AG08395 (cell line): ENCODE measurements at regions not wholly inside any gene's neighbourhood (a gene's known extent, or its start where the extent isn't known, plus 50 kb on each side); places are given as distances from the start of the nearest gene placed in this dataset.
"Not testable (repeated sequence)": the region's sequence is repeated elsewhere in the genome, so short reads cannot be mapped to it uniquely, and the experiment has no call there.

ENCODE experiments used
- DNase-seq: peaks from one replicate; pipeline ENCODE4 v3.0.0; 2012; ENCODE audit warnings: mixed read lengths, low spot score

DNA sequence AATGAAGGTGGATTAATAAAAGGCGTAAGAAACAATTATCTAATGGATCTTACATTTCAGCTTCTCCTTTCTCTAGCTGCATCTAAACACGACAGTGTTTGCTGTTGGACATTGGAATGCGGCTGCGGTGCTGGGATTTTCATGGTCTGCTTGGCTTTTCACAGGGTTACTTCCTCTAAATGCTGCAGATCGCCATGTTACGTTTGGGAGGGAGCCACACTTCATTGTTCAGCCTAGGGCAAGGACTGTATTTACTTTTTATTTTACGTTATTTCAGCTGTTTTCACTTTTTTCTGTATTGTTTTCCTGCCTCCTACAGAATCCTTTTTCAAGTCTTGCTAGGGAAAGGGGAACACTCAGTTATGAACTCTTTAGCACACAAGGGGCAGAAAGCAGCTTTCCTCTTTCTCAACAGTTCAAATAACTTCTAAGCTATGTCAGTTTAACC is 97.9 kb upstream of the MTHFD1L start:
- DNase-seq, result peak; percentile 44

DNA sequence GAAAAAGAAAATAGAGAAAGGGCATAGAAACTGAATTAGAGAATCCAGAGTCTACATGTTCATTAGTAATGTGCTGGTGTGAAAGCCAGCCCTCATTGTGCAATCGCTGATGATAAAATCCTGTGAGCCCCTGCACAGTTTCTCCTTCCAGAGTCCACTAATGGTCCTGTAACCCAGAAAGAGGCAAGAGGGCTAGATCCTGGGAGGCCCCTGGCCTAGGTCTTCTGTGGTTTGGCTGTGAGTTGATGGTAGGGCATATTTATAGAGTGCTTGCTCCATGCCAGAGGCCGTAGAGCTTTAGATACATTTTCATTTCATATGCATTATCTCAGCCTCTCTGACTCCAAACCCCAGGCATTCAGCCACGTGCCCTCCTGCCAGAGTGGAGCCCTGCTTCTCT is 94.9 kb upstream of the MTHFD1L start:
- DNase-seq, result no peak

DNA sequence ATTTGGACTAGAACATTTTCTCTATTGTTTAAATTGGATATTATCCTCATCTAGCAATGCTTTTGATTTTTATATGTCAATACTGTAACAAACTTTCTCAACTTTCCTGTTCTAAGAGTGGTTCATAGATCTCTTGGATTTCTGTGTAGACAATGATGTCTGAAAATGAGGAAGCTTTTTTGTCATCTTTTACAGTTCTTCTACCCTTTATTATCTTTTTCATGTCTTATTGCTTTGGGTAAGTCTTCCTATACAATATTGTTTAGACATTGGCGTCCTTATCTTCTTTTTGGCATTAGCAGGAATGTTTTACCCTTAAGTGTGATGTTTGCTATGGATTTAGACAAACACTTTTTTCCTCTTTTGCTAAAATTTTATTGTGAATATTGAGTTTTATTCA is 91.5 kb upstream of the MTHFD1L start:
- no peak for DNase-seq

DNA sequence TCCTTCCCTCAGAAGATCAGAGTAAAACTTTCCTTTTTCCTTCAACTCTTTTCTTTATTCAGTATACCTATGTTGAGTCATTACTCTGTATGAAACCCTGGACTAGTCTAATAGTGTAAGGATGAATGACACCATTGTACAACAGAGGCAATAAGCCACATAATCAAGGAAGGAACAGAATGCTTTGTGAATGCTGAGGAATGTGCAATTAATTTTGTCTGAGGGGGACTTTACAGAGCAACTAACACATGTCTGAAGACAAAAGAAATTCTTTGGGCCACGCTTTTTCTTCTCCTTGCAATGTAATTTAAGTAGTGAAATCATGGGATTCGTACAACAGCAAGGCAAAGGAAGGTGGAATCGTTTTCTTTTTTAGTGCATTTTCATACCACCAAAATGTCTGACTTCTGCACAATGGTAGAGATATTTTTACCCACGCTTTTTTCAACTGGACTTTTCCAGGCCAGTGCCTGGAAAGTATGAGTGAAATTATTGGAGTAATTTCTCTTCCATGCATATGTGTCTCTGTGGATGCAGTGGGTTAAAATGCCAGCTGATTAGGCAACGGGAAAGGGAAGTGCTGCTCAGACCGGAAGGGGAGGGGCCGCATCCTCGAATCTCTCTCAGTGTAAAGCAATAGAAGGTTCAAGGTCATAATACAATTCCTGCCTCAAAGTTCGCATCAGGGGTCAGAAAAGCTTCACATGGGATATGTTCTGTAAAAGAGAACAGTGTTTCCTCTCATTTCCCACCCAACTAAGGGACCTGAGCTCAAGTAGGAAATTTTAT is 89.9 kb upstream of the MTHFD1L start:
- DNase-seq, result no peak

DNA sequence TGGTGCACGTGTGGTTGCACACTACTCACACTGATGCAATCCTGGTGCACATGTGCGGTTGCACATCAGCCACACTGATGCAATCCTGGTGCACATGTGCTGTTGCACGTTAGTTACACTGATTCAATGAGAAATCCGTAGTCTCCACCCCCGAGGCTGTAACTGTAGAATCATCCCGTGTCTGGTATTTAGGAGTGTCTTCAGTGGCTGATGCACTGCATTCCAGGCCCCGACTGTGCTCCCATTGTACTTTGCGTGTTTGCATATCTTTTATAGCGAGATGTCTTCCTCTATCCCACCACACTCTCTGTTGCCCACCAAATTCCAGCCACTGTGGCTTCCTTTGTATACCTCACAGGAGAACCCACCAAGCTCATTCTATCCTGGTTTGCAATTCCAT is 87.8 kb upstream of the MTHFD1L start:
- no peak for DNase-seq

DNA sequence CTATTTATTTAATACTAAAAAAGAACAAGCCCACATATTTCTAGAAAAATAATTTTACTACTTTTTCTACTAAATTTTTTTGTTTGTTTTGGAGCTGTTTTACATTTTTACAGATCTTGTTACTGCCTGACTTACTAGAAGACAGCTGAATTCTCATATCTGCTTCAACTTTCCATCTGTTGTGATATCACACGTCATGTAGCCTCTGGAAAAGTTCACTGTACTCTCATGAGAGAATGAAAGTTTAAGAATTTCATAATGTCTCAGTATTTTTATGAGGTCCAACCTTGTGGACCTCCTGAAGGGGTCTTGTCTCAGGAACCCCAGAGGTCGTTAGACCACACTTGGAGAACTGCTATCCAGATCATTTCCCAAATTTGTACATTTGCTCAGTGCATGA is 81.7 kb upstream of the MTHFD1L start:
- no peak for DNase-seq

DNA sequence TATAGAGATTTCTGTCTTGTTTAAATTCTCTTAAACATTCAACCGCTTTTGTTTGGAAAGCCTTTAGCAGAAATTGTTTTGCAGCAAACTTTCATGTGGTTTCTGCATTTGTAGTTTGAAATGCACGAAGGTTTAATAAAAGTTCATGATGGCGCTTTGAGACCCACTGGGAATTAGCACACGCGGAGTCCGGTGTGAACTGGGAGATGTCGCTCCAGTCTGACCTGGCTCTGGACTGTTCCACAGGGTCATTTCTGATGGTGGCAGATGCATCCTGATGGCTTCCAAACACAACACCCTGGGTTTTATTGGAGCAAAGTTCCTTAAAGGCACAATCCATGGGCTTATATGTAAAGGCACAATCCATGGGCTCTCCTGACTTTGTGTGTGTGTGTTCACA is 78.1 kb upstream of the MTHFD1L start:
- DNase-seq, result no peak

DNA sequence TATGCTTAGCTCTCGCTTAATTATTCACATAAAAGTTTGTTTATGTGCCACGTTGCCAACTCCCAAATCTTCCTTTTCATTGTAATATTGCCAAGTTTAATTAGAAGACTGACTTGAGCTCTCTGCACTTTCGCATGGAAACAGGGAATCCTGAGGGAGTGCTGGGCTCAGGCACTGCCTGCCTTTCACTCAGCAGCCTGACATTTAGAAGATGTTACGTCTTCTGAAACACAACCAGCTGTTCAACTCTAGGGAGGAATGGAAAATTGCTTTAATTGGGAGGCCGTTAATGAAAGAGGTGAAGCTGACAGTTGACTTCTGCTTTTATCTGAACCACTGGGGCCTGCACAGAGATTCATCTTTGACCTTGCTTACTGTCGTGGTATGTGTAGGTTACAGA is 77.4 kb upstream of the MTHFD1L start:
- no peak for DNase-seq

DNA sequence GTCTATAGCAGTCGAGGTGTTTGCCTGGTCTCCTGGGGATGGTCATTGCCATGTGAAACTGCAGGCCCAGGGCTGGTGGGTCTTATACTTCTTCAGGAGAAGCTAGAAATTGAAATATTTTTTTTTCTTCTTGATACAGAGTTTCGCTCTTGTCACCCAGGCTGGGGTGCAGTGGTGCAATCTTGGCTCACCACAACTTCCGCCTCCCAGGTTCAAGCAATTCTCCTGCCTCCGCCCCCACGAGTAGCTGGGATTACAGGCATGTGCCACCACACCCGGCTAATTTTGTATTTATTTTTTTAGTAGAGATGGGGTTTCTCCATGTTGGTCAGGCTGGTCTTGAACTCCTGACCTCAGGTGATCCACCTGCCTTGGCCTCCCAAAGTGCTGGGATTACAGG is 75.6 kb upstream of the MTHFD1L start:
- DNase-seq, result not testable (repeated sequence)

DNA sequence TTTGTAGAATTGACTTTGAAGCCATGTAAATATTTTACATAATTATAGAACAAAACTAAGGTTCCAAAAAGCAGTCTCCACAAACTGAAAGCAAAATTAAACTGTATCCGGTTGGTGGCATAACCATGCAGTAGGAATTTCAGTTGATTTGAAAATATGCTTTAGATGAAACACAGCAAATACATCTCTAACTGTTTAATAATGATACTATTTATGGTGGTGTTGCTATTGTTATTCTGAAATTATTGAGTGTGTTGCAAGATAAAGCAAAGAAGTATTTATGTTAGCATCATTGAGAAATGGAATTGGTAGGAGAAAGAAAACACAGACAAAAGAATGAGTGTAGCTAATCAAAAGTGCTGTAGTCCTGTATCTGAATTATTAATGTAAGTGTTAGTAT is 73.8 kb upstream of the MTHFD1L start:
- DNase-seq, result no peak

DNA sequence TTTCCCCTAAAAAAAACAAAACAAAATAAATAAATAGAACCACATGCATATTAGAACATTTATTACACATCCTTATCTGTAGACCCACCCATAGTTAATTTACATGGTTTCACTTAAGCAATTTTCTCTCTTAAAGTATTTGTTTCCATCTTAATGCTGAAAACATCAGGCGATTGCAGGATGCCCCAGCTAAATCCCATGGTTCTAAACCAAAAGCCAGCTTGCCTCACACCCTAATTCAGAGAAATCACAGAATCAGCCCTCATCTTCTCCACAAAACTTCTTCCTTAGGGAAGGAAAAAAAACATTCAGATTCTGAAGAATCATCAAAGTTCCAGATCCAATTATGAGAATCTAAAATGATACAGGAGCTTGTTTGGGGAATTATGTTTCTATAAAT is 67.6 kb upstream of the MTHFD1L start:
- no peak for DNase-seq

DNA sequence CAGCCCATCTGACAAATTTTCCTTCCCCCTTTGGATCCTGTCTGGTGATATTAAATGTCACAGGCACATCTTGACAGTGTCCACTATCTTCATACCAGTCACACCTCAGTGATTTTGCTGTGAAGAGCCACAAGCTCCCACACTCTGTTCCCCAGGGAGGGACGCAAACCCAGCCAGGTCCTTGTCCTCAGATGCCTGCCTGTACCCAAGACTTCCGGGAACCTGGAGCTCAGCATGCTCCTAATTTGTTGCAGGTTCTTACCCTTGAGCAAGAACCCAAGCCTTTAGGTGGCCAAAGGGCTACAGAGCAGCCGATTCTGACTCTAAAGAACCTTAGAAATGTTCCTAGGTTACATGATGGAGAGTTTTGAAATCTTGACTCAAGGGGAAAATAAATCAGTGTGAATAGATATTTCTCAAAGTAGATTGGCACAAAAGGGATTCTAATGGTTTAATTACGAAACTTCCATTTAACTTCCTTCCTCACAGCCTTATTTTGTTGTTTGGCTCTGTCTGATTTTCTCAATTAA is 66.2 kb upstream of the MTHFD1L start:
- DNase-seq, result no peak

DNA sequence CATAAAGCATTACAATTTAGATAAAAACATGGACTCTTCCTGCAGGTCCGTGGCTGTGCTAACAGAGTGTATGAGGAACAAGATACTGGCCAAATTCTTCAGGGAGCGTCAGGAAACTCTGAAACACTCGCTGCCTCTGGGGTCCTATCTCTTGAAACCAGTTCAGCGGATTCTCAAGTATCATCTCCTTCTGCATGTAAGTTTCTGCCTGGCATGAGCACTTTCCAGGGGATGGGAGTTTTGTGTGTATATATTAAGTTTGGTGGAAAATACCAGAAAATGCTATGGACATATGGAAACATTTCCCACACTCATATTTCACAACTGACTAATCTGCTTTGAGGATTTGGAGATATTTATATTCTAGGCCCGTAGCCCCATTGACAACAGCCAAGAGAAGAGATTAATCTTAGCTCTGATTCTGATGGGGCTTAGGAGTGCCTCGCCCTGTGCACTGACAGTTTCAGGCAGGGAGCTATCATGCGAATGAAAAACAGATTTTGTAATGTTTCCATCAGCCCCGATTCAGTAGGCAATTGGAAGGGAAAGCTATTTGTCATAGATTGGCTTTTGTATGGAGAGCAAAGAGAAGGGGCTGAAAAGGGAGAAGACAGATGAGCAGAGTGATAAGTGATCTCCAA is 64.7 kb upstream of the MTHFD1L start:
- peak; percentile 21 for DNase-seq

DNA sequence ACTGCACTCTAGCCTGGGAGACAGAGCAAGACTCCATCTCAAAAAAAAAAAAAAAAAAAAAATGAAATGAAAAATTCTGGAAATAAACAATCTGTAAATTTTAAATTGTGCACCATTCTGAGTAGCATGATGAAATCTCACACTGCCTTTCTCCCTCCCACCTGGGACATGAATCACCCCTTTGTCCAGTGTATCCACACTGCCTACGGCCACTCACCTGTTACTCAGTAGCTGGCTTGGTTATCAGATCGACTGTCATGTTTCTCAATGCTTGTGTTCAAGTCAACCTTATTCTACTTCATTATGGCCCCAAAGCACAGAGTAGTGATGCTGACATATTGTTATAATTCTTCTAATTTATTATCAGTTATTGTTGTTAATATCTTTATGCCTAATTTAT is 58.7 kb upstream of the MTHFD1L start:
- DNase-seq, result no peak

DNA sequence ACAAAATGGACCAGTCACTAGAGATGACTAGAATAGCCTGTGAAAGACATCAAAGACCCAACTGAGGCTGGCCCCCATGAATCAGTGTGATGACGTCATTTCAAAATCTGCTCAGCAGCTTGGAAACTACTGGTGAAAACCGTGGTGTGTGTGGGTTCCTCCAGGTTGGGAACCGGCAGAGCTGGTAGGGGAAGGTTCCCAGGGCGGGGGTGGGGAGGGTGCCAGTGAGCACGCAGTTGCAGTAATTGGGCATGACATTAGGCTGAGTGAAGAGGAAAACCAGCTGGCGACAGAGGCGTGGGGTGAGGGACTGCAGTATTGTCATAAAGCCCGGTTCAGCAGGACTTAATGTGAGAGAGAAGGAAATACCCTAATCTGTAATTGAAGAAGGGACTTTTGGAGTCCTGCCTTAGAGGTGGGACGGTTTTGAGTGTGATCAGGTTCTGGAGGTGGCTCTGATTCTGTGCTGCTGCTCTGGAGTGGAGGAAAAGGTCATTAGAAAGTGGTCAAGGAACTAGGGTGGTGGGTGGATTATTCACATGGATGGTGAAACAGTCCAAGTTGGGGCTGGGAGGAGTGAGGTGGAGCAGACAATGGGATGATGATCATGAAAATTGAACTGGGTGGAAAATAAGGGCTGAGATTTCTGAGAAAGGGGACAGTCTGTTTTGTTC is 52.0 kb upstream of the MTHFD1L start:
- peak; percentile 48 for DNase-seq

DNA sequence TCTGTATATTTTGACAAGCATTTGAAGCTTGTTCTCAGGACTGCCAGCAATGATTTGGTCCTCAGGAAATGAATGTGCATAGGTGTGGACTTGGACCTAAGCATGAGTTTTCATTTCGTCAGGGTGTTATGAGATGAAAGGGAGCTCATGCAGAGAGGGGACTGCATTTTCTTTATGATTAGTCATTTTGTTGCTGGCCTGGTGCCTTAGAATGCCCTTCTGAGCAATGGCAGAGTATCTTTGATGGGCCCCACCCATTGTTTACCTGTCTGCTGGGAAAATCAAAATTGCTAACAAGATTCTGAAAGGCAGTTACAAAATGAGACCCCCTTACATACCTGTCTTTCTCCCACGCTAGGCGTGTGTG is 51.5 kb upstream of the MTHFD1L start:
- DNase-seq, result no peak
